K562 (cell line): ENCODE measurements at regions not wholly inside any gene's neighbourhood (a gene's known extent, or its start where the extent isn't known, plus 50 kb on each side); places are given as distances from the start of the nearest gene placed in this dataset.

ENCODE experiments used
- CC2D1A ChIP-seq: fragments of 450-650 bp; IDR thresholded peaks from 2 replicates; pipeline ENCODE4 v1.6.1; 2017; ENCODE audit warnings: mild to moderate bottlenecking
- HDGF ChIP-seq: fragments of 450-650 bp; IDR thresholded peaks from 2 replicates; pipeline ENCODE4 v1.6.1; 2016
- TF ChIP-seq, protein P1 (sequence below), 3 experiments: IDR thresholded peaks in 2 of 3; conservative IDR thresholded peaks in 1 of 3; 2 replicates each; pipeline ENCODE4 v1.5.1; 2011 to 2012; ENCODE audit warnings: low read length in 3 of 3, mild to moderate bottlenecking in 3 of 3, control low read depth in 2 of 3, improper control_type of control experiment in 1 of 3, inconsistent platforms in 1 of 3, low read depth in 1 of 3, mixed read lengths in 1 of 3, moderate library complexity in 1 of 3; ENCODE audit not compliant: insufficient read depth in 2 of 3

- no peak for TF ChIP-seq HDGF
- TF ChIP-seq, protein P1, sequence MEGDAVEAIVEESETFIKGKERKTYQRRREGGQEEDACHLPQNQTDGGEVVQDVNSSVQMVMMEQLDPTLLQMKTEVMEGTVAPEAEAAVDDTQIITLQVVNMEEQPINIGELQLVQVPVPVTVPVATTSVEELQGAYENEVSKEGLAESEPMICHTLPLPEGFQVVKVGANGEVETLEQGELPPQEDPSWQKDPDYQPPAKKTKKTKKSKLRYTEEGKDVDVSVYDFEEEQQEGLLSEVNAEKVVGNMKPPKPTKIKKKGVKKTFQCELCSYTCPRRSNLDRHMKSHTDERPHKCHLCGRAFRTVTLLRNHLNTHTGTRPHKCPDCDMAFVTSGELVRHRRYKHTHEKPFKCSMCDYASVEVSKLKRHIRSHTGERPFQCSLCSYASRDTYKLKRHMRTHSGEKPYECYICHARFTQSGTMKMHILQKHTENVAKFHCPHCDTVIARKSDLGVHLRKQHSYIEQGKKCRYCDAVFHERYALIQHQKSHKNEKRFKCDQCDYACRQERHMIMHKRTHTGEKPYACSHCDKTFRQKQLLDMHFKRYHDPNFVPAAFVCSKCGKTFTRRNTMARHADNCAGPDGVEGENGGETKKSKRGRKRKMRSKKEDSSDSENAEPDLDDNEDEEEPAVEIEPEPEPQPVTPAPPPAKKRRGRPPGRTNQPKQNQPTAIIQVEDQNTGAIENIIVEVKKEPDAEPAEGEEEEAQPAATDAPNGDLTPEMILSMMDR (IDR thresholded peaks at IDR 0.05 in 2 of 3, conservative IDR thresholded peaks at IDR 0.05 in 1 of 3; ENCODE audit: insufficient read depth in 2 of 3, low read depth in 1 of 3, low read length in 3 of 3), result no peak
- TF ChIP-seq CC2D1A, result no peak
Observed at GRCh38 chr2:145404690-145405089, 884.8 kb upstream of the ZEB2 start.
